22Rv1 (cell line): ENCODE measurements at regions not wholly inside any gene's neighbourhood (a gene's known extent, or its start where the extent isn't known, plus 50 kb on each side); places are given as distances from the start of the nearest gene placed in this dataset.

Experiments
- CTCF ChIP-seq: fragments of 450-650 bp; IDR thresholded peaks from 2 replicates; pipeline ENCODE4 v1.5.1; 2017; ENCODE audit warnings: mild to moderate bottlenecking
- ZFX ChIP-seq: fragments of 450-650 bp; IDR thresholded peaks from 2 replicates; pipeline ENCODE4 v1.6.1; 2017; ENCODE audit warnings: antibody characterized with exemption, borderline replicate concordance

DNA sequence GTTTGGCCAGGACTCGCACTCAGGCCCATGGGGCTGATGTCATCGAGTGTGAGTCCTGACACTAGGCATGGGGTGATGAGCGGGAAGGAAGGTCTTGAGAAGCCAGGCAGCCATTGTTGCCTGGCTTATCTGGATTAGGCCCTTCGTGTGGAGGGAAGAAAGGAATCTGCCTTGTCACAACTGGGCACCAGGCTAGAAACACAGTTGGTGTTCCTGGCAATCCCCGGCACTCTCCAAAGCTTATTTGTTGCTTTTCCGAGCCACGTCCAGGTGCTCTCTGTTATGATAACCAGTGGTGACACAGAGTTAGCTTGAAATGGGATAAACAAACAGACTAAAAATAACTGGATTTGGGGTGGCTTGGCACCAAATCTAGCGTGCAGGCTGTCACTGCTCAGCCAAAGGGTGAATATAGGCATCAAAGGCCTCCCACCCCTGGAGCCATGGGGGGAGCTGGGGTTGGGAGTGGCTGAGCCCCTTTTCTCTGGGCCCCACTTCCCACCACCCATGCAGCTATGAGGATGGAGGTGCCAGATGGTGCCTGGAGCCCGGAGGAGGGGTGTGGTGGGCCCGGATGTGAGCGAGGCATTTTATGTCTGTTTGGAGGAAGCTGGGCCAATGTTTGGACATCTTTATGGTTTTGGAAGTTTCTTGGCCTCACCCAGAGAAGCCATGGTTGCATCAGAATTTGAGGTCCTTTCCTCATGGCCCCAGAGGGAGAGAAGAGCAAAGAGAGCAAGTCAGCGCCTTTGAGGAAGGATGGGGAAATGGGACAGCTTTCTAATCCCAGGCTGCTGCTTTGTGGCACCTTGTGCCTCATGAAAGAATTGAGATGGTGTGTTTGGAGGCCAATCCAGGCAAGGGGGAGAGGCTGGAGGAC lies 98.0 kb upstream of the PITX1 start:
- TF ChIP-seq CTCF, result no peak
- no peak for TF ChIP-seq ZFX
